K562 (cell line): ENCODE measurements at regions not wholly inside any gene's neighbourhood (a gene's known extent, or its start where the extent isn't known, plus 50 kb on each side); places are given as distances from the start of the nearest gene placed in this dataset.

ENCODE experiments used
- ATAC-seq: fragments of 200-7000 bp; cut with Tn5 transposase; 3 replicates; pipeline ENCODE4 v1.9.1; 2020; ENCODE audit warnings: moderate library complexity
- BruUV-seq: library from RNA; stranded (reverse); fragments of 400-500 nt; replicated peaks from 2 replicates; lab custom pipeline; 2021; lab: Mats Ljungman, UMichigan
- CTCF ChIA-PET: fragments of 300-600 bp; formaldehyde crosslinking; extraction: SDS; loops from one replicate; lab custom pipeline; 2021; ENCODE audit warnings: low intra/inter-chr PET ratio; lab: Yijun Ruan, JAX
- POLR2A ChIA-PET: fragments of 300-600, 350-650 bp; sonication (Branson Sonifier 250); formaldehyde crosslinking; extraction: SDS; loops from one replicate; lab custom pipeline; 2021; ENCODE audit warnings: antibody characterized with exemption, inconsistent platforms; lab: Yijun Ruan, JAX
- DNase-seq, 4 experiments: peaks; one replicate each; pipeline versions ENCODE4 v3.0.0 to v3.0.0-alpha.2; 2011 to 2018; ENCODE audit warnings: low spot score in 3 of 4, mixed read lengths in 3 of 4; ENCODE audit errors: extremely low read depth in 1 of 4
- FAIRE-seq: peaks from 2 replicates; lab custom pipeline; 2011; peaks lifted over from hg19 to GRCh38; lab: Jason Lieb, UNC
- H2AFZ ChIP-seq: 2 replicates; pipeline ENCODE4 v1.6.0; 2011; ENCODE audit warnings: low read depth, low read length, control low read depth, inconsistent platforms
- H3K27ac ChIP-seq: fragments of 200-600 bp; 3 replicates; pipeline ENCODE4 v1.8.0; 2011; ENCODE audit warnings: low read depth, mild to moderate bottlenecking, control low read depth, inconsistent platforms, low read length, moderate library complexity, mixed read lengths; ENCODE audit errors: extremely low read depth
- H3K27me3 ChIP-seq, 2 experiments: fragments of 300-600 bp in 1 of 2; 2 replicates in 1 of 2; 3 replicates in 1 of 2; pipeline versions ENCODE4 v1.6.0 to v1.8.0; 2011; ENCODE audit warnings: inconsistent platforms in 2 of 2, low read length in 2 of 2, mild to moderate bottlenecking in 1 of 2, mixed read lengths in 1 of 2, moderate library complexity in 1 of 2; ENCODE audit not compliant: control insufficient read depth in 2 of 2, insufficient read depth in 2 of 2
- H3K36me3 ChIP-seq: fragments of 300-600 bp; 3 replicates; pipeline ENCODE4 v1.8.0; 2011; ENCODE audit warnings: mild to moderate bottlenecking, low read length, inconsistent platforms; ENCODE audit not compliant: control insufficient read depth, insufficient read depth
- H3K4me1 ChIP-seq, 2 experiments: fragments of 200-600 bp in 1 of 2; replicated peaks in 1 of 2; 2 replicates in 1 of 2; 3 replicates in 1 of 2; pipeline versions ENCODE4 v1.5.1 to v1.8.0; 2011; ENCODE audit warnings: inconsistent platforms in 2 of 2, low read length in 2 of 2, mild to moderate bottlenecking in 1 of 2, mixed read lengths in 1 of 2, moderate library complexity in 1 of 2; ENCODE audit not compliant: control insufficient read depth in 2 of 2, insufficient read depth in 2 of 2
- H3K4me2 ChIP-seq: 2 replicates; pipeline ENCODE4 v1.6.1; 2011; ENCODE audit warnings: low read length, control low read depth, inconsistent platforms, mixed read lengths; ENCODE audit not compliant: insufficient read depth
- H3K4me3 ChIP-seq: fragments of 200-600 bp; sonication (generic), shearing (Covaris generic); 2 replicates; pipeline ENCODE4 v1.5.1; 2016; ENCODE audit warnings: control low read depth, inconsistent platforms
- H3K79me2 ChIP-seq: fragments of 200-600 bp; 3 replicates; pipeline ENCODE4 v1.8.0; 2011; ENCODE audit warnings: low read length, inconsistent platforms; ENCODE audit not compliant: control insufficient read depth, insufficient read depth
- H3K9ac ChIP-seq, 2 experiments: 2 replicates each; pipeline versions ENCODE4 v1.6.0 to v1.6.1; 2011; ENCODE audit warnings: low read depth in 2 of 2, low read length in 2 of 2, control low read depth in 1 of 2, inconsistent platforms in 1 of 2, mild to moderate bottlenecking in 1 of 2, mixed read lengths in 1 of 2; ENCODE audit not compliant: insufficient read depth in 1 of 2
- H3K9me1 ChIP-seq: one replicate; pipeline ENCODE4 v1.6.0; 2011; ENCODE audit warnings: inconsistent platforms, mild to moderate bottlenecking, low read length, moderate library complexity; ENCODE audit not compliant: control insufficient read depth, insufficient read depth
- H3K9me3 ChIP-seq: replicated peaks from 2 replicates; pipeline ENCODE4 v1.5.1; 2011; ENCODE audit warnings: low read depth, low read length, inconsistent platforms; ENCODE audit not compliant: control insufficient read depth, insufficient read depth
- H4K20me1 ChIP-seq: replicated peaks from 2 replicates; pipeline ENCODE4 v1.6.1; 2011; ENCODE audit warnings: low read length, inconsistent platforms, mixed read lengths; ENCODE audit not compliant: control insufficient read depth, insufficient read depth
- CEBPB ChIP-seq: fragments of 450-650 bp; IDR thresholded peaks from 2 replicates; pipeline ENCODE4 v1.6.1; 2016; ENCODE audit warnings: missing genetic modification characterization, missing compliant biosample characterization
- CEBPG ChIP-seq, 3 experiments: fragments of 200-800 bp in 1 of 3; sonication (Bioruptor generic) in 1 of 3; sonication (generic) in 1 of 3; formaldehyde crosslinking in 1 of 3; IDR thresholded peaks in 2 of 3; conservative IDR thresholded peaks in 1 of 3; 2 replicates each; pipeline versions ENCODE4 v1.6.1 to v1.8.0; 2016 to 2022; ENCODE audit warnings: missing compliant biosample characterization in 2 of 3, missing genetic modification characterization in 2 of 3, mild to moderate bottlenecking in 1 of 3, missing genetic modification reagents in 1 of 3
- HMG20B ChIP-seq: fragments of 250-450 bp; sonication (Bioruptor Pico); IDR thresholded peaks from 2 replicates; pipeline ENCODE4 v1.5.0; 2021; ENCODE audit warnings: mild to moderate bottlenecking
- WGBS: fragments of 100-300 bp; shearing (Covaris generic); methylation state at CpG from one replicate; pipeline ENCODE4 v1.1.6; 2016; ENCODE audit warnings: low coverage, mixed read lengths; ENCODE audit not compliant: insufficient coverage; ENCODE audit errors: missing lambda C conversion rate; 5-methylcytosine and 5-hydroxymethylcytosine counted together
- in situ Hi-C: fragments of 300-500 bp; cut with MboI; formaldehyde crosslinking; loops from 4 replicates; pipeline ENCODE4 v1.15.0; 2018; ENCODE audit warnings: inconsistent platforms, mixed read lengths
- intact Hi-C: fragments of 100-400 bp; cut with micrococcal nuclease; formaldehyde crosslinking; loops from 2 replicates; pipeline ENCODE4 v1.14.2; 2022
- TF ChIP-seq, protein P1 (sequence below), 2 experiments: fragments of 450-650 bp; IDR thresholded peaks; 2 replicates each; pipeline ENCODE4 v1.6.1; 2016; ENCODE audit warnings: mild to moderate bottlenecking in 2 of 2, borderline replicate concordance in 1 of 2, low read depth in 1 of 2, moderate library complexity in 1 of 2

DNA sequence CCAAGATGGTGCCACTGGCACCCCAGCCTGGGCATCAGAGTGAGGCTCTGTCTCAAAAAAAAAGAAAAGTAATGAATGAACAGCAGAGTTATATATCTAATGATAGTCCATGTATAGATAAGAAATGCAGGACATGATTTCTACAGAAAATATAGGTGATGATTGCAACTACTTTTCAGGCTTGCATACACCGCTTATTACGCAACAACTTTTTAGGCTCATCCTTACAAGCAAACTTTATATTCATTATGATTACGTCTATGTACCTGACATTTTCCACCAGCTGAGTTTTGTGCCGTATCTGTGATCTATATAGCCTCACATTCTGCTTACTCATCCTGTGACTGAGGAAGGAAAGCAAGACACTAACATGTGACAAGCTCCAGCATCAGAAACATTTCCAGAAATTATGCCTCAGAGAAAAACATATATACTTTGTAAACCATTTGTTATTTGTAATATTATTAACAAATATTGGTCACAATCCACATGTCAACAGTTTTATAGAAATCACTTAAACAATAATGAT lies 906.3 kb downstream of the ZPLD1 start:
- Histone ChIP-seq H3K27me3 (no peaks in the 10 kb centered on the region), H3K79me2 (no peaks in the 10 kb centered on the region), H3K9ac (no peak overlapping the region), H3K9me3 (no peaks in the 10 kb centered on the region), H3K4me2 (no peak overlapping the region), H3K4me3 (no peak overlapping the region), H2AFZ (no peak overlapping the region), H3K9me1 (no peaks in the 10 kb centered on the region), H3K4me1 (no peaks in the 10 kb centered on the region), H4K20me1 (no peaks in the 10 kb centered on the region), H3K36me3 (no peaks in the 10 kb centered on the region), H3K27ac (no peak overlapping the region)
- CTCF ChIA-PET, result no interaction called here
- FAIRE-seq (no peak), ATAC-seq (no peak), DNase-seq (no peak)
- 2% methylated on average over 4 of the region's 4 CpGs for WGBS
- intact Hi-C loops, result no loop called here
- BruUV-seq, result no TSS peak
- POLR2A ChIA-PET, result no interaction called here
- in situ Hi-C loops, result no loop called here
- TF ChIP-seq HMG20B (CRISPR knock-in tag), result no peak
- TF ChIP-seq, protein P1, sequence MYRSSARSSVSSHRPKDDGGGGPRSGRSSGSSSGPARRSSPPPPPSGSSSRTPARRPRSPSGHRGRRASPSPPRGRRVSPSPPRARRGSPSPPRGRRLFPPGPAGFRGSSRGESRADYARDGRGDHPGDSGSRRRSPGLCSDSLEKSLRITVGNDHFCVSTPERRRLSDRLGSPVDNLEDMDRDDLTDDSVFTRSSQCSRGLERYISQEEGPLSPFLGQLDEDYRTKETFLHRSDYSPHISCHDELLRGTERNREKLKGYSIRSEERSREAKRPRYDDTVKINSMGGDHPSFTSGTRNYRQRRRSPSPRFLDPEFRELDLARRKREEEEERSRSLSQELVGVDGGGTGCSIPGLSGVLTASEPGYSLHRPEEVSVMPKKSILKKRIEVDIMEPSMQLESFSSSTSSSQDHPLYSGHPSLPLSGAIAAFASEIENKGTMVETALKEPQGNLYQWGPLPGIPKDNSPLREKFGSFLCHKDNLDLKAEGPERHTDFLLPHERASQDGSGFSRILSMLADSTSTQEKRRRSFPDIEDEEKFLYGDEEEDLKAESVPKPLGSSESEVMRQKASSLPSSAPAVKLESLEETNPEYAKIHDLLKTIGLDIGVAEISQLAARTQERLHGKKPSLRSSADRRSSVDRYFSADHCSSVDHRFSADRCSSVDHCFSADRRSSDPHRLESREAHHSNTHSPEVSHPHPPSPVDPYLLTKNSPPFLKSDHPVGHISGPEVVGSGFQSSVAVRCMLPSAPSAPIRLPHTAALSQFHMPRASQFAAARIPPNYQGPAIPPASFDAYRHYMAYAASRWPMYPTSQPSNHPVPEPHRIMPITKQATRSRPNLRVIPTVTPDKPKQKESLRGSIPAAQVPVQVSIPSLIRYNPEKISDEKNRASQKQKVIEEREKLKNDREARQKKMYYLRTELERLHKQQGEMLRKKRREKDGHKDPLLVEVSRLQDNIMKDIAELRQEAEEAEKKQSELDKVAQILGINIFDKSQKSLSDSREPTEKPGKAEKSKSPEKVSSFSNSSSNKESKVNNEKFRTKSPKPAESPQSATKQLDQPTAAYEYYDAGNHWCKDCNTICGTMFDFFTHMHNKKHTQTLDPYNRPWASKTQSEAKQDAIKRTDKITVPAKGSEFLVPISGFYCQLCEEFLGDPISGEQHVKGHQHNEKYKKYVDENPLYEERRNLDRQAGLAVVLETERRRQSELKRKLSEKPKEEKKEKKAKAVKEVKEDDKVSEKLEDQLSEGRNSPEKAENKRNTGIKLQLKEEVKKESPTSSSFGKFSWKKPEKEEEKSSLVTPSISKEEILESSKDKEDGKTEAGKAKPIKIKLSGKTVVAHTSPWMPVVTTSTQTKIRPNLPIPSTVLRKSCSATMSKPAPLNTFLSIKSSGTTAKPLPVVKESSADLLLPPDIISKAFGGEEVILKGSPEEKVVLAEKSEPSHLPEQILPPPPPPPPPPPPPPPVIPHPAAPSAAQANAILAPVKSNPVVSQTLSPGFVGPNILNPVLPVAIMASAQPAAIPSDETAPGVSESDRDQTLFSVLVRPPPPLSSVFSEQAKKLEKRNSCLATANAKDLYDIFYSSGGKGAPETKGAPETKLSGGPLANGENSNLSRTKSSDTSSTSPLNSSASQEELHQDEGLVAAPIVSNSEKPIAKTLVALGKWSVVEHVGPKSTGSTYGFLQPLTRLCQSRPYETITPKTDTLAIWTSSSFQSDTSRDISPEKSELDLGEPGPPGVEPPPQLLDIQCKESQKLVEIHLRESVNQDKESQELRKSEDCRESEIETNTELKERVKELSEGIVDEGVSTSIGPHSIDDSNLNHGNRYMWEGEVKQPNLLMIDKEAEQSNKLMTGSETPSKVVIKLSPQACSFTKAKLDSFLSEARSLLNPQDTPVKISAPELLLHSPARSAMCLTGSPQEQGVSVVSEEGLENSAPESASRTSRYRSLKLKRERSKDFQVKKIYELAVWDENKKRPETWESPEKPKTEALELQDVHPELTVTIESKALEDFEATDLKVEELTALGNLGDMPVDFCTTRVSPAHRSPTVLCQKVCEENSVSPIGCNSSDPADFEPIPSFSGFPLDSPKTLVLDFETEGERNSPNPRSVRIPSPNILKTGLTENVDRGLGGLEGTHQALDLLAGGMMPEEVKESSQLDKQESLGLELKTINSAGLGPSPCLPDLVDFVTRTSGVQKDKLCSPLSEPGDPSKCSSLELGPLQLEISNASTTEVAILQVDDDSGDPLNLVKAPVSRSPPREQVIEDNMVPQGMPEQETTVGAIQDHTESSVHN (IDR thresholded peaks at IDR 0.05; ENCODE audit: borderline replicate concordance in 1 of 2, low read depth in 1 of 2), result no peak
- TF ChIP-seq CEBPG (CRISPR knock-in tag; IDR thresholded peaks at IDR 0.05), result no peak
- TF ChIP-seq CEBPG (tag; conservative IDR thresholded peaks at IDR 0.05 in 1 of 2, IDR thresholded peaks at IDR 0.05 in 1 of 2), result peak in 1 of 2 experiments; percentile 69; a peak in 2 of 4 replicates
- TF ChIP-seq CEBPB (tag), result 0 out of 2 replicates have a peak, but pooled peaks have one; percentile 10
